A549 (cell line): ENCODE measurements at regions not wholly inside any gene's neighbourhood (a gene's known extent, or its start where the extent isn't known, plus 50 kb on each side); places are given as distances from the start of the nearest gene placed in this dataset.

Source experiments
- CHD2 ChIP-seq: fragments of 150-350 bp; IDR thresholded peaks from 2 replicates; pipeline ENCODE4 v1.6.1; 2014; ENCODE audit warnings: low read length; ENCODE audit not compliant: partially characterized antibody
- CTCF ChIP-seq: fragments of >200 bp; sonication (Bioruptor Twin); formaldehyde crosslinking; IDR thresholded peaks from 3 replicates; pipeline ENCODE4 v1.5.1; 2016
- EP300 ChIP-seq, 2 experiments: fragments of >200 bp; sonication (Bioruptor Twin); formaldehyde crosslinking; IDR thresholded peaks; 2 replicates in 1 of 2; 3 replicates in 1 of 2; pipeline ENCODE4 v1.6.1; 2016 to 2017
- ESRRA ChIP-seq: fragments of 150-350 bp; IDR thresholded peaks from 2 replicates; pipeline ENCODE4 v1.6.1; 2014; ENCODE audit warnings: mild to moderate bottlenecking, low read length, borderline replicate concordance
- MAFK ChIP-seq: fragments of 450-650 bp; IDR thresholded peaks from 2 replicates; pipeline ENCODE4 v1.6.1; 2014; ENCODE audit not compliant: partially characterized antibody
- MAX ChIP-seq: IDR thresholded peaks from 2 replicates; pipeline ENCODE4 v1.6.1; 2012
- POLR2A ChIP-seq: IDR thresholded peaks from 2 replicates; pipeline ENCODE4 v1.6.1; 2012; ENCODE audit warnings: mild to moderate bottlenecking, low read length
- POLR2AphosphoS2 ChIP-seq: conservative IDR thresholded peaks from 2 replicates; pipeline ENCODE4 v1.6.1; 2012; ENCODE audit warnings: low read length, improper control_type of control experiment, inconsistent platforms
- RAD21 ChIP-seq, 2 experiments: fragments of >200 bp in 1 of 2; sonication (Bioruptor Twin) in 1 of 2; formaldehyde crosslinking in 1 of 2; IDR thresholded peaks in 1 of 2; conservative IDR thresholded peaks in 1 of 2; 2 replicates in 1 of 2; 3 replicates in 1 of 2; pipeline ENCODE4 v1.6.1; 2012 to 2018; ENCODE audit warnings: inconsistent platforms in 1 of 2
- ZNF302 ChIP-seq: fragments of 250-450 bp; sonication (Bioruptor Pico); IDR thresholded peaks from 2 replicates; pipeline ENCODE4 v1.9.0; 2021; ENCODE audit warnings: inconsistent platforms, mild to moderate bottlenecking, moderate library complexity

- no peak for TF ChIP-seq CTCF
- no peak for TF ChIP-seq MAX
- TF ChIP-seq POLR2A = no peak
- no peak for TF ChIP-seq RAD21 (conservative IDR thresholded peaks at IDR 0.05 in 1 of 2, IDR thresholded peaks at IDR 0.05 in 1 of 2)
- no peak for TF ChIP-seq MAFK
- no peak for TF ChIP-seq CHD2
- TF ChIP-seq ESRRA = no peak
- no peak for TF ChIP-seq ZNF302
- no peak for TF ChIP-seq EP300 (IDR thresholded peaks at IDR 0.05)
- no peak for TF ChIP-seq POLR2AphosphoS2
These were observed 189.6 kb upstream of the NLRP1 start for GRCh38 chr17:5773816-5774360.
